ENCODE measurements at regions not wholly inside any gene's neighbourhood (a gene's known extent, or its start where the extent isn't known, plus 50 kb on each side); places are given as distances from the start of the nearest gene placed in this dataset.

DNA sequence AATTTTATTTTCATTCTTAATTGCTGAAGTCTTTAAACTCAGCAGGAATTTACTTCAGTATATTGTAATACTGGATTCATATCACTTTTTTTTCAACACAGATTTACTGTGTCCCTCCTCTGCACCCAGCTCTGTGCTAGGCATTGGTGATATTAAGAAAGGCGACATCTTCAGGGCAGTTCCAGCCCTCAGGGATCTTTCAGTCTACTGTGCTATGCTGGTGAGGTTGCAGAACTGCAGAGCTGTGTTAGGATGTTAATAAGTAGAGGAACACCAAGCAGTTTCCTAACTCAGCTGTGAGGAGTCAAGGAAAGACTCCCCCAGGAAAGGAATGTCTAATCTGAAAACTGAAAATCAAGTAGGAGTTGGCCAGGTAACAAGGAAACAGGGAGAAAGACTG is 158.2 kb upstream of the NPY start:
- TF ChIP-seq, protein P1, sequence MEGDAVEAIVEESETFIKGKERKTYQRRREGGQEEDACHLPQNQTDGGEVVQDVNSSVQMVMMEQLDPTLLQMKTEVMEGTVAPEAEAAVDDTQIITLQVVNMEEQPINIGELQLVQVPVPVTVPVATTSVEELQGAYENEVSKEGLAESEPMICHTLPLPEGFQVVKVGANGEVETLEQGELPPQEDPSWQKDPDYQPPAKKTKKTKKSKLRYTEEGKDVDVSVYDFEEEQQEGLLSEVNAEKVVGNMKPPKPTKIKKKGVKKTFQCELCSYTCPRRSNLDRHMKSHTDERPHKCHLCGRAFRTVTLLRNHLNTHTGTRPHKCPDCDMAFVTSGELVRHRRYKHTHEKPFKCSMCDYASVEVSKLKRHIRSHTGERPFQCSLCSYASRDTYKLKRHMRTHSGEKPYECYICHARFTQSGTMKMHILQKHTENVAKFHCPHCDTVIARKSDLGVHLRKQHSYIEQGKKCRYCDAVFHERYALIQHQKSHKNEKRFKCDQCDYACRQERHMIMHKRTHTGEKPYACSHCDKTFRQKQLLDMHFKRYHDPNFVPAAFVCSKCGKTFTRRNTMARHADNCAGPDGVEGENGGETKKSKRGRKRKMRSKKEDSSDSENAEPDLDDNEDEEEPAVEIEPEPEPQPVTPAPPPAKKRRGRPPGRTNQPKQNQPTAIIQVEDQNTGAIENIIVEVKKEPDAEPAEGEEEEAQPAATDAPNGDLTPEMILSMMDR (IDR thresholded peaks at IDR 0.05), result no peak
- no peak overlapping the region for H3K27ac Mint-ChIP-seq

DNA sequence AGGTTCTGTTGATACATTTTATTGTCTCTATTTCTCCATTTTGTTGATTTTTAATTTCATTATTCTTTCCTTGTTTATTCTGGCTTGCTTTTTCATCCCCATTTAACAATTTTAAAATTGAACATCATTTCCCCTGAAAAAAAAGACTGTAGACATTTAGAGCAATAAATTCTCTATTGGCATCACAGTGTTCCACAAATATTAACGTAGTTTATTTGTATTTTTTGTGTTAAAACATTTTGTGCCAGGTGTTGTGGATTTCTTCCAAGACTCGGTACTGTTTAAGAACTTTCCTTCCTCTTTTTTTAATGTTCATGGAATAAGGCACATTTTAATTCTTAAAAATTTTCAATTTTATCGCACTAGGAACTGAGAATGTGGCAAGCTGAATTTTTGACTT is 156.1 kb upstream of the NPY start:
- no peaks in the 10 kb centered on the region for H3K36me3 Mint-ChIP-seq (ENCODE audit: low read depth)
- TF ChIP-seq, protein P1 (IDR thresholded peaks at IDR 0.05), result no peak
- DNase-seq, result no peak
- H3K27me3 Mint-ChIP-seq (ENCODE audit: insufficient read depth), result no peaks in the 10 kb centered on the region
- H3K4me3 Mint-ChIP-seq, result no peak overlapping the region
- H3K4me1 Mint-ChIP-seq (ENCODE audit: low read depth), result no peaks in the 10 kb centered on the region
- H3K27ac Mint-ChIP-seq, result no peak overlapping the region
- peaks cover 30% of the 10 kb centered on the region for H3K9me3 Mint-ChIP-seq

More for the DNA sequence above, 158.2 kb upstream of the NPY start:
- Mint-ChIP-seq H3K4me3 (no peak overlapping the region), H3K27me3 (ENCODE audit: insufficient read depth) (no peaks in the 10 kb centered on the region), H3K4me1 (ENCODE audit: low read depth) (no peaks in the 10 kb centered on the region), H3K9me3 (peaks cover 30% of the 10 kb centered on the region), H3K36me3 (ENCODE audit: low read depth) (no peaks in the 10 kb centered on the region)
- DNase-seq, result no peak

DNA sequence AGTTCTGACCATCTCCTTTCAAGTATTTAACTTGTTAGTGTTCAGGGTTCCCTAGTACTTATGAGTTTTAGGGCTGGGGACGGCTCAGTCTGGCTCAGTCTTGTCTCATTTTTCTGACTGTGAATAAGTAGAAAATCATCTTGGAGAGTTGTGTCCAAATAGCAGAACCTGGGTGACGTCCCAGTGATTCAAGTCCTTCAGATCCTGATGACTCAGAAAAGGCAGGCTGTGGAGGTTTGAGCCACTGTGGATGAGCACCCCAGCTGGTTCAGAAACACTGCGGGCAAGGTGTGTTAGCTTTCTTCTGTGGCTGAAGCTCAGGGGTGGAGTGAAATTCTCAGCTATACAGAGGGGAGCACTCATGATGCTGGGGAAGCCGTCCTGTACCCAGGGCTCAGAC is 154.4 kb upstream of the NPY start:
- TF ChIP-seq, protein P1 (IDR thresholded peaks at IDR 0.05), result no peak
- Mint-ChIP-seq H3K27ac (no peak overlapping the region), H3K36me3 (ENCODE audit: low read depth) (no peaks in the 10 kb centered on the region), H3K27me3 (ENCODE audit: insufficient read depth) (no peaks in the 10 kb centered on the region), H3K4me1 (ENCODE audit: low read depth) (no peaks in the 10 kb centered on the region), H3K9me3 (peaks cover 34% of the 10 kb centered on the region), H3K4me3 (no peak overlapping the region)
- DNase-seq, result no peak

DNA sequence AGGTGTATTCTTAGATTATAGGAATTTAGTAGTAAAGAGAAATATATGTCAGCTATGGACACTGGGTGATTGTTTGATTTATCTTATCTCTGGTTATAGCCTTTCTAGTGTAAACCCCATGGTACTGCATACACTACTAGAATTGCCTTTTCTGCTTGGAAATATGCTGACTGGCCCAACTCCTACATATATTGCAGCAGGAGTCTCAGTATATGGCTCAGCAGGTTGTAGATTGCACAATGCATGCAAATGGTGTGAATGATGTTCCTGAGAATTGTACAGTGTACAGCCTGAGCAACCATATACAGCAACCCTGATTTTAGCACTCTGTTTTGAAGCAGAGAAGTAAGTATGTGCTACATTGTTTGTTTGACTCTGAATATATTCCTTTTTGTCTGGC is 153.4 kb upstream of the NPY start:
- Mint-ChIP-seq H3K27me3 (ENCODE audit: insufficient read depth) (no peaks in the 10 kb centered on the region), H3K4me1 (ENCODE audit: low read depth) (no peaks in the 10 kb centered on the region)
- DNase-seq, result no peak

DNA sequence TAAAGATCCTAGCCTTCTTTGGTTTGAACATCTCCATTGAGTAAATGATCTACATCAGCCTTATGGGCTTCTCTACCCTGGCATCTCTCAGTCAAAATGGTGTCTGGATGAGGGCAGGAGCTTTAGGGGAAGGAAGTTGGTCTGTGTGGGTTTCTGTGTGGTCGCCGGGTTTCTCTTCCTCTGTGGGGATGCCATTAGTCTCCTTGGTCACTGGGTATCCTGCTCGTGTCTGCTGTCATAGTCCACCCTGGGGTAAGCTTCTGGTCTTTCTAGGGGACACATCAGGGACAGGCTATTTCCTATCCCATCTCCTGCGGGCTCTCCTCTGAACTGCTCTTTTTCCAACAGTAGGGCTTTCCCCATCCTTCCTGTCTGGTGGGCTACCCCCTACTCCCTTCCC is 150.3 kb upstream of the NPY start:
- no peak overlapping the region for H3K4me3 Mint-ChIP-seq
- H3K27ac Mint-ChIP-seq, result no peak overlapping the region
- H3K4me1 Mint-ChIP-seq (ENCODE audit: low read depth), result no peaks in the 10 kb centered on the region
- no peak for DNase-seq
- H3K36me3 Mint-ChIP-seq (ENCODE audit: low read depth), result no peaks in the 10 kb centered on the region
- TF ChIP-seq, protein P1 (IDR thresholded peaks at IDR 0.05), result no peak
- no peaks in the 10 kb centered on the region for H3K27me3 Mint-ChIP-seq (ENCODE audit: insufficient read depth)
- H3K9me3 Mint-ChIP-seq, result peaks cover 47% of the 10 kb centered on the region

More for the DNA sequence above, 153.4 kb upstream of the NPY start:
- TF ChIP-seq, protein P1 (IDR thresholded peaks at IDR 0.05), result no peak
- Mint-ChIP-seq H3K36me3 (ENCODE audit: low read depth) (no peaks in the 10 kb centered on the region), H3K4me3 (no peak overlapping the region), H3K27ac (no peak overlapping the region), H3K9me3 (peaks cover 40% of the 10 kb centered on the region)

DNA sequence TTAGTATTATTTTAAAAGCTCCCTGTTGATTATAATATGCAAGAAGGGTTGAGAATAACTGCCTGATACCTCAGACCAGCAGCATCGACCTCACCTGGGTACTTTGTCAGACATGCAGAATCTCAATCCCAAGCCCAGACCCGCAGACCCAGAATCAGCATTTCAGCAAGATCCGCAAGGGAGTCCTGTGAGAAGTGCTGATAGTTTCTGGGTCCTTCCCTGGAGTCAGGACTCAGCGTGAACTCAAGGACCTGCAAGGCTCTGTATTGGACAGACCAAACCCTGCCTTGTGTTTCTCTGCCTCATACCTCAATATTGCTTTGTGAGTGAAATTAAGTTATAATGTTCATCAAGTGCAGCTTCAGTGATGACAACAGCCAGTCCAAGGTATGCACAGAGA is 149.5 kb upstream of the NPY start:
- TF ChIP-seq, protein P1 (IDR thresholded peaks at IDR 0.05), result no peak
- no peaks in the 10 kb centered on the region for H3K4me1 Mint-ChIP-seq (ENCODE audit: low read depth)
- H3K4me3 Mint-ChIP-seq, result no peak overlapping the region
- no peak overlapping the region for H3K27ac Mint-ChIP-seq
- no peak for DNase-seq
- no peaks in the 10 kb centered on the region for H3K36me3 Mint-ChIP-seq (ENCODE audit: low read depth)
- H3K27me3 Mint-ChIP-seq (ENCODE audit: insufficient read depth), result no peaks in the 10 kb centered on the region
- H3K9me3 Mint-ChIP-seq, result peaks cover 42% of the 10 kb centered on the region
